ENCODE measurements at regions not wholly inside any gene's neighbourhood (a gene's known extent, or its start where the extent isn't known, plus 50 kb on each side); places are given as distances from the start of the nearest gene placed in this dataset.

- TF ChIP-seq SUZ12 (IDR thresholded peaks at IDR 0.05; ENCODE audit: low read length) (no peak), POLR2A (IDR thresholded peaks at IDR 0.05; ENCODE audit: control extremely low read depth in 1 of 2, low read depth in 2 of 2, low read length in 2 of 2) (no peak), CTCF (IDR thresholded peaks at IDR 0.05; ENCODE audit: control extremely low read depth in 1 of 3, insufficient read depth in 1 of 3, low read depth in 1 of 3, low read length in 3 of 3) (no peak), JUND (IDR thresholded peaks at IDR 0.05; ENCODE audit: low read length) (no peak), TAF1 (IDR thresholded peaks at IDR 0.05; ENCODE audit: low read depth, low read length) (no peak), ASH2L (IDR thresholded peaks at IDR 0.05; ENCODE audit: low read length) (no peak), MAFK (IDR thresholded peaks at IDR 0.05; ENCODE audit: low read depth, low read length) (no peak), RAD21 (IDR thresholded peaks at IDR 0.05 in 1 of 2, conservative IDR thresholded peaks at IDR 0.05 in 1 of 2; ENCODE audit: low read depth in 2 of 2, low read length in 2 of 2) (no peak), SP2 (IDR thresholded peaks at IDR 0.05; ENCODE audit: low read length) (no peak), CHD1 (IDR thresholded peaks at IDR 0.05; ENCODE audit: low read depth, low read length) (no peak)
These were observed 856.2 kb upstream of the GHITM start for GRCh38 chr10:83283151-83283550.
